ENCODE measurements at regions not wholly inside any gene's neighbourhood (a gene's known extent, or its start where the extent isn't known, plus 50 kb on each side); places are given as distances from the start of the nearest gene placed in this dataset.

DNA sequence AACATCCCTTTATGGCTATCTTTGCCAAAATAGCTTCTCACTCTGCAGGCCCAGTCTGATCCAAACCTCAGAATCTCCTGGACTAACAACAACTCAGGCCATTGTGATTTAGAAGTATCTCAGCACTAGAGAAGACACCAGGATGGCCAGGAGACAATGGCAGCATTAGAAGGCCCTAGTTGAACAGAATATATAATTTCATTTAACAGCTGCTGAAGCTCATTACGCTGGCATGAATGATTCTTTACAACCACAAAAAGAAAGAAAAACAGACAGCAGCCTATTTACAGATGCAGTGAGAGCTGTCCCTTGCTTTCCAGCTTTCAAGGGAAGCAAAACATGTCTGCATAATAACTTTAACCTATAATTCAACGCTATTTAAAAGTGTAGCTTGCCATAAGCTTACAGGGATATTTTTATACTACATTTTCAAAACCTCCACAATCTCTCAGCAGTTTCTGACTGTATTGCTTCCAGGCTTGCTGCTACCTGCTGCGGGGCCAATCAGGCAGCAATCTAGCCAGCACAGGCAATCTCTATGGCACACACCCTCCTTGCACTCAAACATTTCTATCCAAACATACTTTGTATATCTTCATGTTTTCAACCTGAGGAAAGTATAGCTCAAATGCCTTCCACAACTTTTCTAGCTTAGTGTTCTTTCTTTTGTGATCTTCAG is 107.3 kb downstream of the OGFRL1 start:
- Histone ChIP-seq H3K27me3 (ENCODE audit: control insufficient read depth in 2 of 2, insufficient read depth in 2 of 2, low read length in 2 of 2) (no peaks in the 10 kb centered on the region), H3K9ac (ENCODE audit: insufficient read depth, low read length, poor library complexity, severe bottlenecking) (no peak overlapping the region), H3K27ac (ENCODE audit: low read depth in 1 of 2, low read length in 2 of 2) (no peak overlapping the region), H3K4me1 (ENCODE audit: control insufficient read depth in 1 of 2, insufficient read depth in 2 of 2, low read length in 2 of 2) (no peaks in the 10 kb centered on the region), H3K79me2 (ENCODE audit: insufficient read depth, low read length) (no peaks in the 10 kb centered on the region), H3K36me3 (replicated peaks in 1 of 2; ENCODE audit: control insufficient read depth in 1 of 2, insufficient read depth in 2 of 2, low read length in 2 of 2) (no peaks in the 10 kb centered on the region), H4K20me1 (ENCODE audit: insufficient read depth, low read length) (no peaks in the 10 kb centered on the region), H3K4me2 (replicated peaks; ENCODE audit: extremely low read depth, low read length, poor library complexity, severe bottlenecking) (no peak overlapping the region), H3K4me3 (replicated peaks in 1 of 3; ENCODE audit: low read depth in 2 of 3, low read length in 3 of 3) (no peak overlapping the region), H3K9me3 (replicated peaks in 1 of 2; ENCODE audit: control insufficient read depth in 1 of 2, insufficient read depth in 1 of 2, low read length in 2 of 2) (no peaks in the 10 kb centered on the region), H2AFZ (ENCODE audit: insufficient read depth, low read depth, low read length, poor library complexity, severe bottlenecking) (no peak overlapping the region)
- TF ChIP-seq, protein P1, sequence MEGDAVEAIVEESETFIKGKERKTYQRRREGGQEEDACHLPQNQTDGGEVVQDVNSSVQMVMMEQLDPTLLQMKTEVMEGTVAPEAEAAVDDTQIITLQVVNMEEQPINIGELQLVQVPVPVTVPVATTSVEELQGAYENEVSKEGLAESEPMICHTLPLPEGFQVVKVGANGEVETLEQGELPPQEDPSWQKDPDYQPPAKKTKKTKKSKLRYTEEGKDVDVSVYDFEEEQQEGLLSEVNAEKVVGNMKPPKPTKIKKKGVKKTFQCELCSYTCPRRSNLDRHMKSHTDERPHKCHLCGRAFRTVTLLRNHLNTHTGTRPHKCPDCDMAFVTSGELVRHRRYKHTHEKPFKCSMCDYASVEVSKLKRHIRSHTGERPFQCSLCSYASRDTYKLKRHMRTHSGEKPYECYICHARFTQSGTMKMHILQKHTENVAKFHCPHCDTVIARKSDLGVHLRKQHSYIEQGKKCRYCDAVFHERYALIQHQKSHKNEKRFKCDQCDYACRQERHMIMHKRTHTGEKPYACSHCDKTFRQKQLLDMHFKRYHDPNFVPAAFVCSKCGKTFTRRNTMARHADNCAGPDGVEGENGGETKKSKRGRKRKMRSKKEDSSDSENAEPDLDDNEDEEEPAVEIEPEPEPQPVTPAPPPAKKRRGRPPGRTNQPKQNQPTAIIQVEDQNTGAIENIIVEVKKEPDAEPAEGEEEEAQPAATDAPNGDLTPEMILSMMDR (IDR thresholded peaks at IDR 0.05) = no peak
- no peak for DNase-seq
- WGBS (ENCODE audit: insufficient coverage) = 100% methylated on average over 1 of the region's 3 CpGs
- Mint-ChIP-seq H3K9me3 (no peaks in the 10 kb centered on the region), H3K27ac (no peak overlapping the region), H3K4me3 (no peak overlapping the region), H3K27me3 (ENCODE audit: low read depth in 3 of 3) (peaks cover 0 to 6% (median 4%) of the 10 kb centered on the region in 3 donors), H3K36me3 (no peaks in the 10 kb centered on the region), H3K4me1 (no peaks in the 10 kb centered on the region)
- intact Hi-C loops (cut with micrococcal nuclease) = no loop called here

DNA sequence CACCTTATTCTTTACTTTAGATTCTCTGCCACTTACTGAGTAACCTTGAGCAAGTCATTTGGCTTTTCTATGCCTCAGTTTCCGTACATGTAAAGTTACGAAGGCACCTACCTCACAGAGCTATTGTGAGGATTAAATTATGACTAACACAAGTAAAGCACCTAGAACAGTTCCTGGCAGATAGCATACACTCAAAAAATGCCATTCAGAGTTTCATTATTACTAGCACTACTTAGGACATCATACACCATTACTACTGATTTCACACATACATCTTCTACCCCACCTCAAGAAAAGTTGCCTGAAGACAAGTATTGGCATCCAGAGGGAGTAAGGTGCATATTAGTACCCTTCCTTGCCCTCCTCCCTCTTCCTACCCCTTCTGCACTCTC is 107.8 kb downstream of the OGFRL1 start:
- WGBS (ENCODE audit: insufficient coverage) = 100% methylated on average over 1 of the region's 2 CpGs
- Histone ChIP-seq H3K4me1 (ENCODE audit: control insufficient read depth in 1 of 2, insufficient read depth in 2 of 2, low read length in 2 of 2) (no peaks in the 10 kb centered on the region), H3K27me3 (ENCODE audit: control insufficient read depth in 2 of 2, insufficient read depth in 2 of 2, low read length in 2 of 2) (no peaks in the 10 kb centered on the region), H3K79me2 (ENCODE audit: insufficient read depth, low read length) (no peaks in the 10 kb centered on the region), H2AFZ (ENCODE audit: insufficient read depth, low read depth, low read length, poor library complexity, severe bottlenecking) (no peak overlapping the region), H4K20me1 (ENCODE audit: insufficient read depth, low read length) (no peaks in the 10 kb centered on the region), H3K9me3 (replicated peaks in 1 of 2; ENCODE audit: control insufficient read depth in 1 of 2, insufficient read depth in 1 of 2, low read length in 2 of 2) (no peaks in the 10 kb centered on the region), H3K9ac (ENCODE audit: insufficient read depth, low read length, poor library complexity, severe bottlenecking) (no peak overlapping the region), H3K4me3 (replicated peaks in 1 of 3; ENCODE audit: low read depth in 2 of 3, low read length in 3 of 3) (no peak overlapping the region), H3K36me3 (replicated peaks in 1 of 2; ENCODE audit: control insufficient read depth in 1 of 2, insufficient read depth in 2 of 2, low read length in 2 of 2) (no peaks in the 10 kb centered on the region), H3K4me2 (replicated peaks; ENCODE audit: extremely low read depth, low read length, poor library complexity, severe bottlenecking) (no peak overlapping the region), H3K27ac (ENCODE audit: low read depth in 1 of 2, low read length in 2 of 2) (no peak overlapping the region)
- no peaks in the 10 kb centered on the region for H3K9me3 Mint-ChIP-seq
- intact Hi-C loops (cut with micrococcal nuclease) = no loop called here
- H3K36me3 Mint-ChIP-seq = no peaks in the 10 kb centered on the region
- H3K27me3 Mint-ChIP-seq (ENCODE audit: low read depth in 3 of 3) = peaks cover 0 to 6% (median 4%) of the 10 kb centered on the region in 3 donors
- no peak for DNase-seq
- no peak overlapping the region for H3K4me3 Mint-ChIP-seq
- no peaks in the 10 kb centered on the region for H3K4me1 Mint-ChIP-seq
- TF ChIP-seq, protein P1 (IDR thresholded peaks at IDR 0.05) = no peak
- H3K27ac Mint-ChIP-seq = no peak overlapping the region

All from CD14-positive monocyte (primary cell).